Esophagus squamous epithelium (tissue), 4 donors: ENCODE measurements at regions not wholly inside any gene's neighbourhood (a gene's known extent, or its start where the extent isn't known, plus 50 kb on each side); places are given as distances from the start of the nearest gene placed in this dataset.
"Not testable (repeated sequence)": the region's sequence is repeated elsewhere in the genome, so short reads cannot be mapped to it uniquely, and the experiment has no call there.

Source experiments
- POLR2A ChIP-seq, 4 donors: fragments of 450-650 bp; IDR thresholded peaks; one replicate each; pipeline ENCODE4 v1.6.1; 2017; ENCODE audit warnings: antibody characterized with exemption in 4 of 4, mild to moderate bottlenecking in 4 of 4, moderate library complexity in 3 of 4
- TF ChIP-seq, protein P1 (sequence below), 6 experiments: fragments of 450-650 bp in 4 of 6; fragments of 200-600 bp in 2 of 6; sonication (generic) in 2 of 6; IDR thresholded peaks; one replicate each; pipeline ENCODE4 v1.5.1; 2016 to 2019; ENCODE audit warnings: antibody characterized with exemption in 6 of 6, mild to moderate bottlenecking in 4 of 6, moderate library complexity in 4 of 6

DNA sequence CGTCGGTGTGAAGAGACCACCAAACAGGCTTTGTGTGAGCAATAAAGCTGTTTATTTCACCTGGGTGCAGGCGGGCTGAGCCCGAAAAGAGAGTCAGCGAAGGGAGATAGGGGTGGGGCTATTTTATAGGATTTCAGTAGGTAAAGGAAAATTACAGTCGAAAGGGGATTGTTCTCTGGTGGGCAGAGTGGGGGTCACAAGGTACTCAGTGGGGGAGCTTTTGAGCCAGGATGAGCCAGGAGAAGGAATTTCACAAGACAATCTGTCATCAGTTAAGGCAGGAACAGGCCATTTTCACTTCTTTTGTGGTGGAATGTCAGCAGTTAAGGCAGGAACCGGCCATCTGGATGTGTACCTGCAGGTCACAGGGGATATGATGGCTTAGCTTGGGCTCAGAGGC lies 98.1 kb downstream of the RTP4 start:
- not testable (repeated sequence) for TF ChIP-seq POLR2A (IDR thresholded peaks at IDR 0.05)
- TF ChIP-seq, protein P1, sequence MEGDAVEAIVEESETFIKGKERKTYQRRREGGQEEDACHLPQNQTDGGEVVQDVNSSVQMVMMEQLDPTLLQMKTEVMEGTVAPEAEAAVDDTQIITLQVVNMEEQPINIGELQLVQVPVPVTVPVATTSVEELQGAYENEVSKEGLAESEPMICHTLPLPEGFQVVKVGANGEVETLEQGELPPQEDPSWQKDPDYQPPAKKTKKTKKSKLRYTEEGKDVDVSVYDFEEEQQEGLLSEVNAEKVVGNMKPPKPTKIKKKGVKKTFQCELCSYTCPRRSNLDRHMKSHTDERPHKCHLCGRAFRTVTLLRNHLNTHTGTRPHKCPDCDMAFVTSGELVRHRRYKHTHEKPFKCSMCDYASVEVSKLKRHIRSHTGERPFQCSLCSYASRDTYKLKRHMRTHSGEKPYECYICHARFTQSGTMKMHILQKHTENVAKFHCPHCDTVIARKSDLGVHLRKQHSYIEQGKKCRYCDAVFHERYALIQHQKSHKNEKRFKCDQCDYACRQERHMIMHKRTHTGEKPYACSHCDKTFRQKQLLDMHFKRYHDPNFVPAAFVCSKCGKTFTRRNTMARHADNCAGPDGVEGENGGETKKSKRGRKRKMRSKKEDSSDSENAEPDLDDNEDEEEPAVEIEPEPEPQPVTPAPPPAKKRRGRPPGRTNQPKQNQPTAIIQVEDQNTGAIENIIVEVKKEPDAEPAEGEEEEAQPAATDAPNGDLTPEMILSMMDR (IDR thresholded peaks at IDR 0.05): not testable (repeated sequence)
